ENCODE measurements at regions not wholly inside any gene's neighbourhood (a gene's known extent, or its start where the extent isn't known, plus 50 kb on each side); places are given as distances from the start of the nearest gene placed in this dataset.
"Not testable (repeated sequence)": the region's sequence is repeated elsewhere in the genome, so short reads cannot be mapped to it uniquely, and the experiment has no call there.

DNA sequence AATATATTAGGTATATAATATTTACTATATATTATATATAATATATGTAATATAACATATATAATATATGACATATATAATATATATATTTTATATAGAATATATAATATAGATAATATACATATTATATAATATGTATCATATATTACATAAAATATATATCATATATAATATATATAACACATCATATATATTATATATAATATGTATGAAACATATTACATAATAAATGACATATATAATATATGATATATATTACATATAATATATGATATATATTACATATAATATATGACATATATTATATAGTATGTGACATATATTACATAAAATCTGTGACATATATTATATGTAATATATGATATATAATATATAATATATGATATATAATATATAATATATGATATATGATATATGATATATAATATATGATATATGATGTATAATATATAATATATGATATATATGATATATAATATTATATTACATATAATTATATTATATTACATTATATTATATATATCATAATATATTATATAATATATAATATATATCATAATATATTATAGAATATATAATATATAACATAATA lies 119.5 kb upstream of the RIMBP3 start:
- Histone ChIP-seq H3K79me1 (ENCODE audit: insufficient read depth, low read depth, low read length, poor library complexity, severe bottlenecking) (no peaks in the 10 kb centered on the region), H3K18ac (ENCODE audit: insufficient read length, low read depth, low read length) (no peak overlapping the region), H3K4me1 (ENCODE audit: insufficient read depth, low read length) (no peaks in the 10 kb centered on the region), H3K56ac (ENCODE audit: insufficient read length, low read depth, low read length) (no peak overlapping the region), H2BK20ac (ENCODE audit: low read depth, low read length, poor library complexity, severe bottlenecking) (no peak overlapping the region), H4K8ac (replicated peaks; ENCODE audit: insufficient read length, low read depth, low read length) (no peak overlapping the region), H4K20me1 (ENCODE audit: control insufficient read depth, insufficient read depth, insufficient read length) (no peaks in the 10 kb centered on the region), H2BK5ac (ENCODE audit: insufficient read length, low read length) (no peak overlapping the region), H3K4ac (ENCODE audit: low read depth, low read length) (no peak overlapping the region), H3K27me3 (ENCODE audit: insufficient read depth, low read length) (no peaks in the 10 kb centered on the region), H2BK15ac (ENCODE audit: low read depth, low read length) (no peak overlapping the region), H4K5ac (ENCODE audit: insufficient read length, low read depth, low read length) (no peak overlapping the region), H4K91ac (ENCODE audit: insufficient read length, low read depth, low read length) (no peak overlapping the region), H3T11ph (ENCODE audit: low read length) (no peak overlapping the region), H3K9ac (ENCODE audit: extremely low read depth, insufficient read length, low read length) (no peak overlapping the region), H3K27ac (ENCODE audit: insufficient read length, low read depth, low read length) (no peak overlapping the region), H2BK120ac (ENCODE audit: low read depth, low read length, poor library complexity, severe bottlenecking) (no peak overlapping the region), H2AK5ac (ENCODE audit: insufficient read length, low read length) (no peak overlapping the region), H3K79me2 (ENCODE audit: insufficient read depth, low read length) (no peaks in the 10 kb centered on the region), H2AFZ (ENCODE audit: low read length) (no peak overlapping the region), H3K23me2 (ENCODE audit: insufficient read length, low read depth, low read length, poor library complexity, severe bottlenecking) (no peaks in the 10 kb centered on the region), H3K23ac (ENCODE audit: insufficient read length, low read depth, low read length) (no peak overlapping the region), H3K4me2 (ENCODE audit: insufficient read depth, insufficient read length, low read length) (no peak overlapping the region), H2BK12ac (ENCODE audit: insufficient read length, low read depth, low read length) (no peak overlapping the region), H3K14ac (ENCODE audit: insufficient read depth, low read length) (no peak overlapping the region), H3K9me3 (ENCODE audit: control insufficient read depth, low read depth, low read length) (no peaks in the 10 kb centered on the region)
- H3K9me3 Mint-ChIP-seq: peaks cover 4% of the 10 kb centered on the region in 2 experiments
- peaks cover 3% of the 10 kb centered on the region in 3 experiments; a peak in 6 of 7 replicates for H3K36me3 Mint-ChIP-seq (ENCODE audit: insufficient read depth in 1 of 3, low read depth in 3 of 3)
- no peaks in the 10 kb centered on the region; the same call in 1 of the 2 replicates for H3K27me3 Mint-ChIP-seq (ENCODE audit: low read depth)
- no peak for DNase-seq
- TF ChIP-seq, protein P1, sequence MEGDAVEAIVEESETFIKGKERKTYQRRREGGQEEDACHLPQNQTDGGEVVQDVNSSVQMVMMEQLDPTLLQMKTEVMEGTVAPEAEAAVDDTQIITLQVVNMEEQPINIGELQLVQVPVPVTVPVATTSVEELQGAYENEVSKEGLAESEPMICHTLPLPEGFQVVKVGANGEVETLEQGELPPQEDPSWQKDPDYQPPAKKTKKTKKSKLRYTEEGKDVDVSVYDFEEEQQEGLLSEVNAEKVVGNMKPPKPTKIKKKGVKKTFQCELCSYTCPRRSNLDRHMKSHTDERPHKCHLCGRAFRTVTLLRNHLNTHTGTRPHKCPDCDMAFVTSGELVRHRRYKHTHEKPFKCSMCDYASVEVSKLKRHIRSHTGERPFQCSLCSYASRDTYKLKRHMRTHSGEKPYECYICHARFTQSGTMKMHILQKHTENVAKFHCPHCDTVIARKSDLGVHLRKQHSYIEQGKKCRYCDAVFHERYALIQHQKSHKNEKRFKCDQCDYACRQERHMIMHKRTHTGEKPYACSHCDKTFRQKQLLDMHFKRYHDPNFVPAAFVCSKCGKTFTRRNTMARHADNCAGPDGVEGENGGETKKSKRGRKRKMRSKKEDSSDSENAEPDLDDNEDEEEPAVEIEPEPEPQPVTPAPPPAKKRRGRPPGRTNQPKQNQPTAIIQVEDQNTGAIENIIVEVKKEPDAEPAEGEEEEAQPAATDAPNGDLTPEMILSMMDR (conservative IDR thresholded peaks at IDR 0.05): no peak
- no peaks in the 10 kb centered on the region for H3K4me1 Mint-ChIP-seq
- H3K4me3 Mint-ChIP-seq: no peak overlapping the region
- H3K27ac Mint-ChIP-seq: no peak overlapping the region

DNA sequence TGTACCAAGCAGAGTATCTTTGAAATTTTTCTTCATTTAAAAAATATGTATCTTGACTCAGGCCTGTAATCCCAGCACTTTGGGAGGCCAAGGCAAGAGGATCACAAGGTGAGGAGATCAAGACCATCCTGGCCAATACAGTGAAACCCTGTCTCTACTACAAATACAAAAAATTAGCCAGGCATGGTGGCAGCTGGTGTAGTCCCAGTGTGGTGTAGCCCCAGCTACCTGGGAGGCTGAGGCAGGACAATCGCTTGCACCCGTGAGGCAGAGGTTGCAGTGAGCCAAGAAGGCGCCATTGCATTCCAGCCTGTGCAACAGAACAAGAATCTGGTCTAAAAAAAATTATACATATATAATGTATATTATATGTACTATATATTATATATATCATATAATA lies 118.7 kb upstream of the RIMBP3 start:
- not testable (repeated sequence) for H2BK5ac ChIP-seq (ENCODE audit: insufficient read length, low read length); H3K14ac ChIP-seq (ENCODE audit: insufficient read depth, low read length); H3K4me1 Mint-ChIP-seq; H3K27me3 ChIP-seq (ENCODE audit: insufficient read depth, low read length); H3K79me2 ChIP-seq (ENCODE audit: insufficient read depth, low read length); H3K9me3 ChIP-seq (ENCODE audit: control insufficient read depth, low read depth, low read length); H2AFZ ChIP-seq (ENCODE audit: low read length); H2BK20ac ChIP-seq (ENCODE audit: low read depth, low read length, poor library complexity, severe bottlenecking); H3K4me2 ChIP-seq (ENCODE audit: insufficient read depth, insufficient read length, low read length); H2AK5ac ChIP-seq (ENCODE audit: insufficient read length, low read length); H3K9me3 Mint-ChIP-seq; H3K18ac ChIP-seq (ENCODE audit: insufficient read length, low read depth, low read length); H3K27me3 Mint-ChIP-seq (ENCODE audit: low read depth); H3K79me1 ChIP-seq (ENCODE audit: insufficient read depth, low read depth, low read length, poor library complexity, severe bottlenecking); H3K36me3 Mint-ChIP-seq (ENCODE audit: insufficient read depth in 1 of 3, low read depth in 3 of 3); H4K20me1 ChIP-seq (ENCODE audit: control insufficient read depth, insufficient read depth, insufficient read length); H3K4me1 ChIP-seq (ENCODE audit: insufficient read depth, low read length); H3K23me2 ChIP-seq (ENCODE audit: insufficient read length, low read depth, low read length, poor library complexity, severe bottlenecking); H3T11ph ChIP-seq (ENCODE audit: low read length); H2BK12ac ChIP-seq (ENCODE audit: insufficient read length, low read depth, low read length); H4K5ac ChIP-seq (ENCODE audit: insufficient read length, low read depth, low read length); H3K4me3 Mint-ChIP-seq; H4K91ac ChIP-seq (ENCODE audit: insufficient read length, low read depth, low read length); H3K23ac ChIP-seq (ENCODE audit: insufficient read length, low read depth, low read length); H4K8ac ChIP-seq (replicated peaks; ENCODE audit: insufficient read length, low read depth, low read length); H3K4ac ChIP-seq (ENCODE audit: low read depth, low read length); H2BK120ac ChIP-seq (ENCODE audit: low read depth, low read length, poor library complexity, severe bottlenecking); H2BK15ac ChIP-seq (ENCODE audit: low read depth, low read length); H3K9ac ChIP-seq (ENCODE audit: extremely low read depth, insufficient read length, low read length); H3K27ac ChIP-seq (ENCODE audit: insufficient read length, low read depth, low read length); H3K56ac ChIP-seq (ENCODE audit: insufficient read length, low read depth, low read length)
- no CpG with 5 or more reads among the region's 3 CpGs for WGBS (ENCODE audit: extremely low coverage, insufficient read length, low lambda C conversion rate)
- peak; percentile 24 for DNase-seq
- peak overlapping the region in 1 of 3 experiments; percentile 66; a peak in 1 of 7 replicates for H3K27ac Mint-ChIP-seq
